ENCODE measurements at regions not wholly inside any gene's neighbourhood (a gene's known extent, or its start where the extent isn't known, plus 50 kb on each side); places are given as distances from the start of the nearest gene placed in this dataset.

GRCh38 chr1:105636052-105636451 is 1420.4 kb upstream of the PRMT6 start:
- TF ChIP-seq CTCF (IDR thresholded peaks at IDR 0.05): no peak
- intact Hi-C loops (cut with DNase I): no loop called here

GRCh38 chr1:105641407-105641806 is 1415.1 kb upstream of the PRMT6 start:
- H3K4me1 ChIP-seq: no peaks in the 10 kb centered on the region
- TF ChIP-seq CTCF (IDR thresholded peaks at IDR 0.05): no peak

More at GRCh38 chr1:105636052-105636451, 1420.4 kb upstream of the PRMT6 start:
- Histone ChIP-seq H3K4me1 (no peaks in the 10 kb centered on the region), H3K27me3 (no peaks in the 10 kb centered on the region), H3K27ac (no peak overlapping the region), H3K9me3 (no peaks in the 10 kb centered on the region), H3K36me3 (no peaks in the 10 kb centered on the region), H3K4me3 (no peak overlapping the region)
- DNase-seq (ENCODE audit: low spot score in 2 of 2): no peak

GRCh38 chr1:105652109-105652508 is 1404.4 kb upstream of the PRMT6 start:
- Histone ChIP-seq H3K4me3 (no peak overlapping the region), H3K27me3 (no peaks in the 10 kb centered on the region), H3K9me3 (no peaks in the 10 kb centered on the region), H3K36me3 (no peaks in the 10 kb centered on the region), H3K27ac (no peak overlapping the region), H3K4me1 (no peaks in the 10 kb centered on the region)
- no peak for DNase-seq (ENCODE audit: low spot score in 2 of 2)
- no peak for TF ChIP-seq CTCF (IDR thresholded peaks at IDR 0.05)
- intact Hi-C loops (cut with DNase I): no loop called here

More at GRCh38 chr1:105641407-105641806, 1415.1 kb upstream of the PRMT6 start:
- H3K9me3 ChIP-seq: no peaks in the 10 kb centered on the region
- no peak overlapping the region for H3K4me3 ChIP-seq
- H3K27me3 ChIP-seq: no peaks in the 10 kb centered on the region
- no peak overlapping the region for H3K27ac ChIP-seq
- intact Hi-C loops (cut with DNase I): no loop called here
- H3K36me3 ChIP-seq: no peaks in the 10 kb centered on the region
- DNase-seq (ENCODE audit: low spot score in 2 of 2): no peak

- Histone ChIP-seq H3K36me3 (no peaks in the 10 kb centered on the region), H3K4me1 (no peaks in the 10 kb centered on the region), H3K4me3 (no peak overlapping the region), H3K9me3 (no peaks in the 10 kb centered on the region), H3K27ac (no peak overlapping the region), H3K27me3 (no peaks in the 10 kb centered on the region)
- TF ChIP-seq CTCF (IDR thresholded peaks at IDR 0.05): no peak
- intact Hi-C loops (cut with DNase I): no loop called here
- no peak for DNase-seq (ENCODE audit: low spot score in 2 of 2)
Measured at GRCh38 chr1:105655032-105655431, 1401.4 kb upstream of the PRMT6 start.

DNA sequence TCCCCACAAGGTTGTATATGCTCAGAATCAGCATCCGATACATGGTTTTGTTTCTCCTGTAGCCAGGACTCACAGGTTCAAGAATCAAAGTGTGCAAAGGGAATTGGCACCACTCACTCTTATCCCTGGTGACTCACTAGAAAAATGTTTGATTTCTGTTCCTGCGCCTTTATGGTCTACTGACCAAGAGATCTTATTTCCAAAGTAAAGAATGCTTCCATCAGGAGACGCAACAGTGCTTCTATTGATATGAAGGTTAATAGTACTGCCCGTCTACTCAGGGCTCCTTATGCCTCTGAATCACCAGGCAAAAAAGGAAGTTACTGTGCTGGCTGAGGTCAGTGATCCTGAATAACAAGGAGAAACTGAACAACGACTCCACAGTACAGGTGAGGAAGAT is 1392.0 kb upstream of the PRMT6 start:
- TF ChIP-seq CTCF (IDR thresholded peaks at IDR 0.05): no peak
- no peak overlapping the region for H3K27ac ChIP-seq
- no peaks in the 10 kb centered on the region for H3K4me1 ChIP-seq
- no peak for DNase-seq (ENCODE audit: low spot score in 2 of 2)
- no peaks in the 10 kb centered on the region for H3K36me3 ChIP-seq
- H3K9me3 ChIP-seq: no peaks in the 10 kb centered on the region
- intact Hi-C loops (cut with DNase I): no loop called here
- no peak overlapping the region for H3K4me3 ChIP-seq
- H3K27me3 ChIP-seq: no peaks in the 10 kb centered on the region

DNA sequence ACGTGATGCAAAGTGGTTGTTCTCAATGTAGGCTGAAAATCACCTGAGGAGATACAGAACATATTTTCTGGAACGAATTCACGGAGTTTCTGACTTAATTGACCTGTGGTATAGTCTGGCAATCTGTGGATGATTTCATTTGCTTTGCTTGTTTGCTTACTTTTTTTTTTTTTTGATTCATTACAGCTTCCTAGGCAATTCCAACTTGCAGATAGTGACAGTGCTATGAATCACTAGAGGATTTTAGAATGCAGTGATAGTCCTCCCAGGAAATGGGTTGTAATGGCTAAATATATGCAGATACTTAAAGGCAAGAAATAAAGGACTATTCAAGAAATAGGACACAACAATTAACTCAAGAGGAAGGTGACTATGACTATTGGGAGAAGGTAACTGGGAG is 1378.1 kb upstream of the PRMT6 start:
- H3K4me3 ChIP-seq: no peak overlapping the region
- no peak overlapping the region for H3K27ac ChIP-seq
- peaks cover 0 to 3% of the 10 kb centered on the region in 2 donors for H3K9me3 ChIP-seq
- no peaks in the 10 kb centered on the region for H3K4me1 ChIP-seq
- DNase-seq (ENCODE audit: low spot score in 2 of 2): no peak
- intact Hi-C loops (cut with DNase I): no loop called here
- no peaks in the 10 kb centered on the region for H3K36me3 ChIP-seq
- no peak for TF ChIP-seq CTCF (IDR thresholded peaks at IDR 0.05)
- H3K27me3 ChIP-seq: no peaks in the 10 kb centered on the region
